ENCODE measurements at regions not wholly inside any gene's neighbourhood (a gene's known extent, or its start where the extent isn't known, plus 50 kb on each side); places are given as distances from the start of the nearest gene placed in this dataset.

DNA sequence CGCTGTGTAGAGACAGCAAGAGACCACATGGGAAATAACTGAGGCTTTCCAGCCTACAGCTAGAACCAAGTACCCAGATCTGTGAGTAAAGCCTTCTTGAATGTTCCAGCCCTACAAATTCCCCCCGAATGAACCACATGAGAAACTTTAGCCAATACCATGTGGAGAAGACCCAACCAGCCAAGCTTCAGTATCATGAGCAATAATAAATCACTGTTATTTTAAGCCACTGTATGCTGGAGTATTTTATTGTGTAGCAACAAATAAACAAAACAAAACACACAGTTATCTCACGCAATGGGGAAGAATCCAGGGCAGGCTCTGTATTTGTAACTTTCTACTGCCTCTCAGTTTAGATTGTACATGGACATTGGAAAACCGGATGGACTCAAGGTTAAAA is 426.2 kb downstream of the CDH11 start:
- Mint-ChIP-seq H3K27me3 (ENCODE audit: insufficient read depth, unreplicated experiment) (peaks cover 3% of the 10 kb centered on the region), H3K4me3 (ENCODE audit: unreplicated experiment) (no peak overlapping the region), H3K36me3 (ENCODE audit: insufficient read depth, unreplicated experiment) (no peaks in the 10 kb centered on the region), H3K27ac (ENCODE audit: unreplicated experiment) (no peak overlapping the region), H3K4me1 (ENCODE audit: low read depth, unreplicated experiment) (no peaks in the 10 kb centered on the region), H3K9me3 (ENCODE audit: unreplicated experiment) (no peaks in the 10 kb centered on the region)
- no peaks in the 10 kb centered on the region for H3K4me1 ChIP-seq
- no peak for DNase-seq
- BruUV-seq (replicated peaks) = no TSS peak
- no peaks in the 10 kb centered on the region for H3K9me3 ChIP-seq
- POLR2A ChIA-PET = no interaction called here
- no peak overlapping the region for H3K4me3 ChIP-seq (ENCODE audit: low read depth, low read length)
- CTCF ChIA-PET = no interaction called here
- H3K27me3 ChIP-seq (replicated peaks; ENCODE audit: control insufficient read depth, insufficient read depth, low read length) = no peaks in the 10 kb centered on the region
- intact Hi-C loops (cut with micrococcal nuclease; ENCODE audit: unreplicated experiment) = loop anchor here (10.0 kb wide), 1 partner anchor 59 kb away; no protein-coding TSS in a partner anchor
- H3K36me3 ChIP-seq (ENCODE audit: control insufficient read depth, insufficient read depth, low read length) = no peaks in the 10 kb centered on the region
- TF ChIP-seq, protein P1, sequence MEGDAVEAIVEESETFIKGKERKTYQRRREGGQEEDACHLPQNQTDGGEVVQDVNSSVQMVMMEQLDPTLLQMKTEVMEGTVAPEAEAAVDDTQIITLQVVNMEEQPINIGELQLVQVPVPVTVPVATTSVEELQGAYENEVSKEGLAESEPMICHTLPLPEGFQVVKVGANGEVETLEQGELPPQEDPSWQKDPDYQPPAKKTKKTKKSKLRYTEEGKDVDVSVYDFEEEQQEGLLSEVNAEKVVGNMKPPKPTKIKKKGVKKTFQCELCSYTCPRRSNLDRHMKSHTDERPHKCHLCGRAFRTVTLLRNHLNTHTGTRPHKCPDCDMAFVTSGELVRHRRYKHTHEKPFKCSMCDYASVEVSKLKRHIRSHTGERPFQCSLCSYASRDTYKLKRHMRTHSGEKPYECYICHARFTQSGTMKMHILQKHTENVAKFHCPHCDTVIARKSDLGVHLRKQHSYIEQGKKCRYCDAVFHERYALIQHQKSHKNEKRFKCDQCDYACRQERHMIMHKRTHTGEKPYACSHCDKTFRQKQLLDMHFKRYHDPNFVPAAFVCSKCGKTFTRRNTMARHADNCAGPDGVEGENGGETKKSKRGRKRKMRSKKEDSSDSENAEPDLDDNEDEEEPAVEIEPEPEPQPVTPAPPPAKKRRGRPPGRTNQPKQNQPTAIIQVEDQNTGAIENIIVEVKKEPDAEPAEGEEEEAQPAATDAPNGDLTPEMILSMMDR (IDR thresholded peaks at IDR 0.05; ENCODE audit: insufficient read depth in 1 of 2, low read depth in 1 of 2, low read length in 1 of 2, severe bottlenecking in 1 of 2, unreplicated experiment in 1 of 2) = no peak

- intact Hi-C loops (cut with micrococcal nuclease; ENCODE audit: unreplicated experiment) = loop anchor here (10.0 kb wide), 1 partner anchor 61 kb away; no protein-coding TSS in a partner anchor
- Histone ChIP-seq H3K36me3 (ENCODE audit: control insufficient read depth, insufficient read depth, low read length) (no peaks in the 10 kb centered on the region), H3K9me3 (no peaks in the 10 kb centered on the region), H3K27me3 (replicated peaks; ENCODE audit: control insufficient read depth, insufficient read depth, low read length) (no peaks in the 10 kb centered on the region), H3K4me3 (ENCODE audit: low read depth, low read length) (no peak overlapping the region), H3K4me1 (no peaks in the 10 kb centered on the region)
- Mint-ChIP-seq H3K4me3 (ENCODE audit: unreplicated experiment) (no peak overlapping the region), H3K27ac (ENCODE audit: unreplicated experiment) (no peak overlapping the region), H3K27me3 (ENCODE audit: insufficient read depth, unreplicated experiment) (peaks cover 3% of the 10 kb centered on the region), H3K36me3 (ENCODE audit: insufficient read depth, unreplicated experiment) (no peaks in the 10 kb centered on the region), H3K9me3 (ENCODE audit: unreplicated experiment) (no peaks in the 10 kb centered on the region), H3K4me1 (ENCODE audit: low read depth, unreplicated experiment) (no peaks in the 10 kb centered on the region)
- no TSS peak for BruUV-seq (replicated peaks)
- DNase-seq = no peak
- ChIA-PET POLR2A (no interaction called here), CTCF (no interaction called here)
- TF ChIP-seq, protein P1 (IDR thresholded peaks at IDR 0.05; ENCODE audit: insufficient read depth in 1 of 2, low read depth in 1 of 2, low read length in 1 of 2, severe bottlenecking in 1 of 2, unreplicated experiment in 1 of 2) = no peak
These were observed 427.9 kb downstream of the CDH11 start for GRCh38 chr16:64693946-64694345.

- Histone ChIP-seq H3K4me3 (ENCODE audit: low read depth, low read length) (no peak overlapping the region), H3K9me3 (no peaks in the 10 kb centered on the region), H3K4me1 (no peaks in the 10 kb centered on the region), H3K27me3 (replicated peaks; ENCODE audit: control insufficient read depth, insufficient read depth, low read length) (no peaks in the 10 kb centered on the region), H3K36me3 (ENCODE audit: control insufficient read depth, insufficient read depth, low read length) (no peaks in the 10 kb centered on the region)
- intact Hi-C loops (cut with micrococcal nuclease; ENCODE audit: unreplicated experiment) = no loop called here
- H3K27me3 Mint-ChIP-seq (ENCODE audit: insufficient read depth, unreplicated experiment) = peaks cover 10% of the 10 kb centered on the region
- DNase-seq = no peak
- TF ChIP-seq, protein P1 (IDR thresholded peaks at IDR 0.05; ENCODE audit: insufficient read depth in 1 of 2, low read depth in 1 of 2, low read length in 1 of 2, severe bottlenecking in 1 of 2, unreplicated experiment in 1 of 2) = no peak
- ChIA-PET POLR2A (no interaction called here), CTCF (no interaction called here)
- no peak overlapping the region for H3K27ac Mint-ChIP-seq (ENCODE audit: unreplicated experiment)
- H3K4me1 Mint-ChIP-seq (ENCODE audit: low read depth, unreplicated experiment) = no peaks in the 10 kb centered on the region
- H3K36me3 Mint-ChIP-seq (ENCODE audit: insufficient read depth, unreplicated experiment) = no peaks in the 10 kb centered on the region
- peaks cover 15% of the 10 kb centered on the region for H3K9me3 Mint-ChIP-seq (ENCODE audit: unreplicated experiment)
- no peak overlapping the region for H3K4me3 Mint-ChIP-seq (ENCODE audit: unreplicated experiment)
- BruUV-seq (replicated peaks) = no TSS peak
These were observed 434.1 kb downstream of the CDH11 start for GRCh38 chr16:64687786-64688185.
